GM20431 (cell line): ENCODE measurements at regions not wholly inside any gene's neighbourhood (a gene's known extent, or its start where the extent isn't known, plus 50 kb on each side); places are given as distances from the start of the nearest gene placed in this dataset.
"Not testable (repeated sequence)": the region's sequence is repeated elsewhere in the genome, so short reads cannot be mapped to it uniquely, and the experiment has no call there.

Experiments used
- in situ Hi-C: fragments of 300-500 bp; cut with MseI, MboI; formaldehyde crosslinking; loops from one replicate; pipeline ENCODE4 v1.15.0; 2020; ENCODE audit warnings: low sequenced_read_pairs; ENCODE audit not compliant: unreplicated experiment

DNA sequence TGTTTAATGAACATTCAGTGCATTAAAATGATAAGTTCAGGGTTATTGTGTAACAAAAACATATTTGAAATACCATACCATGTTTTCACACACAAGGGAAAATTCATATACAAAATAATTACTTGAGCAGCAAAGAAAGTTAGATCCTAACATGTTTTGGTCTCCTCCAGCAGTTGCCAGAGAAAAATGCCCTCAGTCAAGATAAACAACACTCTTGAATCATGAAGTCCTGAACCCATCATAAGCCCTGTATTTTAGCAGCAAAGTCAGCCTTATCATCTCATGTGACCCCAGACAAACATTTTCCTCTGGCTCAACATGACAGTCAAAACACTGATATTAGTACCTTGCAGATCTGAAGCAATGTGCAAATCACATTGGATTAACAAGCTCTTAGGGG, 1541.1 kb upstream of the WWC1 start:
- in situ Hi-C loops = no loop called here

DNA sequence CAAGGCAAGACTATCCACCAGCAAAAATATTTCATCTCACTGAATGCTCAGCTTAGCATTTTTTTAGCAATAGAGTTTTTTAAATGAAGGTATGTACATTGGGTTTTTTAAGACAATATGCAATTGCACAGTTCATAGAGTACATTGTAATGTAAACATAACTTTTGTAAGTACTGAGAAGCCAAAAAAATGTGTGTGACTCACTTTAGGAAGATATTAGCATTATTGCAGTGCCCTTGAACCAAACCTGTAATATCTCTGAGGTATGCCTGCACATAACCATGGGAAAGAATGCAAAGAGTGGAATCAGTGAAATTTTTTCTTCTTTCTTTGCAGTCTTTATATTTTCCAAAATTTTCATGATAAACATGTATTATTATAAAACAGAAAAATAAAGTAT, 1533.3 kb upstream of the WWC1 start:
- in situ Hi-C loops = no loop called here

DNA sequence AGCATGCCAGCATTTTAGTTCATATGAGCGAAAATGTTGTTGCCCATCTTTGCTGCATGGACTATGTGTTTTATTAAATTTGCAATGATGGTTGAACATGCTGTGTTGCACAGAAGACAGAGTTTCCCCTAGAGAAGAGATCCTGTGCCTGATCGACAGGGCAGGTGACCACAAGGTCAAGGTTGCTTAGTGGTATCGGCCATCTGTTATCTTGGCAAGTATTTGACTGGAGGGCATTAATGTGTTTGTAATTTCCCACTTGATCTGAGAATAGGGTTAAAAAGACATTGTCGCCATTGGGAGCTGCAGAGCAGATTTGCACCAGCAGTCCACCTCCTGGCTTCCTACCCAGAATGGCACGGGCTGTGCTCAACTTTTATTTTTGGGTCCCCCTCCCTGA, 1523.6 kb upstream of the WWC1 start:
- in situ Hi-C loops = no loop called here

DNA sequence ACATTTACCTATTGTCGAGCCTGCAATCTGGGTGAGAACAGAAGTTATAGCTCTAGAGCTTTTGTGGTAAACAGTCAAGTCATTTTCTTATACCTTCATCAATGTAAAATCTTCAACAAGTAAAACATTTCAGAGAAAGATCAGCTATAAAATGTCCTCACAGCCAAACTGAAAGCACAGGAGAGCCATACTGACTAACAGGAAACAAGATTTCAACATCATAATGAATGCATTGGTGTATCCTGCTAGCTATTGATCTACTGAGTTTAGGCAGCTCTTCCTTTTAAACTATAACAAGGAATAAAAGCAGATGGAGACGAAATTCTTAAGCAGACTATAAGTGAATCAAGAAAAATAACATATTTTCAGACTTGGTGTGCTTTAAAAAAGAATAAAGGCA, 1522.9 kb upstream of the WWC1 start:
- in situ Hi-C loops = no loop called here

DNA sequence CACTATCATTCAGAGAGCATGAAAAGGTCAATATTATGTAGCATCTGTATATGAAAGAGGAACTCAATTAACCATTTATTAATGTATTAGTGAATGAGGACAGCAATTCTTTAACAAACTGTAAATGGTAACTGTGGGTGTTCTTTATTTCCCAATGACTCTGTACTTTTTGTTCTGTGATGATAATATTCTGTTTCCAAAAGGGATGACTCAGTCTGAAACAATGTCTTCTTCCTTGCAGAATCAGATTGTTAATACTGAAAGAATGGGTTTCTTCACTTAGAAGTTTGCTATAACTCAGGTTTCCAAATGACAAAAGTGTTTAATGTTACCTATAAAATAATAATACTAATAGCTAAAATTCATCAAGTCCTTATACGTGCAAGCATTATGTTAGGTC, 1518.7 kb upstream of the WWC1 start:
- in situ Hi-C loops = no loop called here

DNA sequence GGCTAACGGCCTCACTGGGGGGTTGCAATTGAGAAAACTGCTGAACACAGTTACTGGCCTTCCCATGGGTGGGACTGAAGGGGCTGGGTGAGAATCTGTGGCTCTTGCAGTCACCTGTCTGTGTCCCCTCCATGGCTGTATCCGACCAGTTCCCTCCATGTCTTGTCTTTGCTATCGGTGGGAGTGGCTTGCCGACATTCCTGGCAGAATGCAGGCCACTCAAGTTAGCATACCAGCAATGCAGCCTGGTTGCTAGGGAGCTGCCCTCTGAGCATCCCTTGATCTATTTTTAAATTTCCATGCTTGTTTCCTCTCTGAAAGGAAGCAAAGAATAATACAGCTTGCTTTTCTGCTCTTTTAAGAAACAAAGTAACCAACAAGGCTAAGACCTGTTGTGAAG, 1509.7 kb upstream of the WWC1 start:
- in situ Hi-C loops = no loop called here

DNA sequence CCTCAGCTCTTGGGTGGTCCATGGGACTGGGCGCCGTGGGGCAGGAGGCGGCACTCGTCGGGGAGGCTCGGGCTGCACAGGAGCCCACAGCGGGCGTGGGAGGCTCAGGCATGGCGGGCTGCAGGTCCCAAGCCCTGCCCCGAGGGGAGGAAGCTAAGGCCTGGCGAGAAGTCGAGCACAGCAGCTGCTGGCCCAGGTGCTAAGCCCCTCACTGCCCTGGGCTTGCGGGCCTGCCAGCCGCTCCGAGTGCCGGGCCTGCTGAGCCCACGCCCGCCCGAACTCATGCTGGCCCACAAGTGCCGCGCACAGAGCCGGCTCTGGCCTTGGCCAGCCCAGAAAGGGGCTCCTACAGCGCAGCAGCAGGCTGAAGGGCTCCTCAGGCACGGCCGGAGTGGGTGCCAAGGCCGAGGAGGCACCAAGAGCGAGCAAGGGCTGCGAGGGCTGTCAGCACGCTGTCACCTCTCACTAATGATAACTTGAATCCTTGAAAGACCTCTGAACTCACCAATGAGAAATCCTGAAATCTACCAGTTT, 1506.8 kb upstream of the WWC1 start:
- in situ Hi-C loops = no loop called here

DNA sequence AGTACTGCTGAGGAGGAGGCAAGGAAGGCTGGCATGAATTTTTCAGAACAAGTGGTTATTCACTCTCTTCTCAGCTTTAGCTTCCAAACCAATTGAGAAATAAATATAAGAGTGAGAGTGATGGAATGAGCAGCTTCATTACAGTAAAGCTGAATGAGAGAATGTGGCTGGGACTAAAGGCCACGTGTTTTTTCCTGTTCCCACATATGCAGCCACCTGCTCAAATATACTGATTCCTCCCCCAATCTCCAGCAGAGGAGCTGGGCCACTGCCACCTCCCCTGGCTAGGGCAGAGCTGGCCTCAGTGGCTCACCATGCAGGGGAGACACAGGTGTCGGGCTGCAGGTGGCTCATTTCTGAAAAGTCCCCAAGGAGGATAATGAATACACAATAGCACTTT, 1505.3 kb upstream of the WWC1 start:
- in situ Hi-C loops = no loop called here

DNA sequence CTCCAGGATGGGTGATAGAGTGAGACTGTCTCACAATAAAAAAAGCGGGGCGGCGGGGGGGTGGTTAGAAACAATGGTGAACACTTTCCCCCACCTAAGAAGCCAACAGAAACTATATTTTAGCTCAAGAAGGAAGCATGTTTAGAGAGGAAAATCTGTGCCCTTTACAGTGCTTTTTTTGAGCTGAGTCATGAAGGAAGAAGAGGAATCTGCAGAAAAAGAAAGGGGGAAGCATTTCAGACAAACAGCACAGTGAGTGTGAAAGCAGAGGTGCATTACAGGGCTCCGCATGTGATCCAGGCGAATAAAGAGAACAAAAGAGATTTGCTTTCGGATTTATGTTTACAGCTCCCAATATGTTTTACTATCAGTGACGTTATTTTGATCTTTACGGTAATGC, 1504.6 kb upstream of the WWC1 start:
- in situ Hi-C loops = no loop called here

DNA sequence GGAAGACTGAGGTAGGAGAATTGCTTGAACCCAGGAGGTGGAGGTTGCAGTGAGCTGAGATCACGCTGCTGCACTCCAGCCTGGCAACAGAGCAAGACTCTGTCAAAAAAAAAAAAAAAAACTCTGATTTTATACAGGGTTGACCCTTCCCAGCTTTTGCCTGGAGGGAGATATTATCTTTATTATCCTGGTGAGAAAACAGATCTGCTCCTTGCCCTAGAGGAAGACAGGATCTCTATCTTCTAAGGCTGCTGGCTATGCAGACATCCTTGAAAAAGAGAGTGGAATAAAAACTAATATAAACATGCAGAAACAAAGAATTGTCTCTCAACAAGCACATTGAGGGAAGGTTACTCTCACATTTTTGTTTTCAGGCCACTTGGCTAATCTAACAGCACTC, 1503.4 kb upstream of the WWC1 start:
- in situ Hi-C loops = no loop called here

DNA sequence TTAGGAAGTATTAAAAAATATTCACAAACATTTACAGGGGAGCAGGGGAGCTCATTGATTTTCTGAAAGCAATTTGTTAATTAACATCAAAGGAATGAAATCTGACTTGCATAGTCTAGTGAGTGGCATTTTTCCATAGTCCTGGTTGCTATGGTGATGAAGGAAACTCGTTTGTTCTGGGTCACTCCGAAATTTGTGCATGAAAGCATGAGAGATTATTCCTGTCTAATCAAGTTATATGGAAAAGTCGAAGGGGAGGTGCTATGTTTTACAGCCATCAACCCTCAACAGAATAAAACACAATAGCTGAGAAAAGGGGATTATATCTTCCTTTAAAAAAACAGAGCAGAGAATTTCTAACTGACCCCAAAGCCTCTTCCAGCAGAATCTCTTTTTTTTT, 1495.7 kb upstream of the WWC1 start:
- in situ Hi-C loops = no loop called here

DNA sequence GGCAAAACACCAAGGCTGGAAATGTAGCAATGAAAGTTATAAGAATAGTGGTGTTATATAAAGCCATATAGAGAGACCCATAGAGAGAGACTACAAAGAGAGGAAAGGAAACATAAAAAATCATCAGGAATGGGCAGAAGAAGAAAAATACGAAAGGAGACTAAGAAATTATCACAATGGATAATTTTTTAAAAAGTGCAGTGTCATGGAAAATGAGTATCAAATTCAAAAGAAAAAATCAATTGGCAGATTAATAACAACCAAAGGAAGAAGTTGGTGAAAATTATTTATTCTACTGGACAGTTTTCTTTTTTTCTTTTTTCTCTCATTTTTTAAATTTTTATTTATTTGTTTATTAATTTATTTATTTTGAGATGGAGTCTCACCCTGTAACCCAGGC, 1488.4 kb upstream of the WWC1 start:
- in situ Hi-C loops = no loop called here

DNA sequence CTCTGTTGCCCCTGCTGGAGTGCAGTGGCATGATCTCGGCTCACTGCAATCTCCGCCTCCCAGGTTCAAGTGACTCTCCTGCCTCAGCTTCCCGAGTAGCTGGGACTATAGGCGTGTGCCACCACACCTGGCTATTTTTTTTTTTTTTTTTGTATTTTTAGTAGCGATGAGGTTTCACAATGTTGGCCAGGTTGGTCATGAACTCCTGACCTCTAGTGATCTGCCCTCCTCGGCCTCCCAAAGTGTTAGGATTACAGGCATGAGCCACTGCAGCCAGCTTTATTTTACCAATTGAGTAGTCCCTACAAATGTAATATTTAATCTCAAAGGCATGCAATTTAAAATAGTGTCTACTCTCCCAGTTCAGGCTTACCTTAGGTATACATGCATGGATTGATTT, 1487.2 kb upstream of the WWC1 start:
- in situ Hi-C loops = not testable (repeated sequence)

DNA sequence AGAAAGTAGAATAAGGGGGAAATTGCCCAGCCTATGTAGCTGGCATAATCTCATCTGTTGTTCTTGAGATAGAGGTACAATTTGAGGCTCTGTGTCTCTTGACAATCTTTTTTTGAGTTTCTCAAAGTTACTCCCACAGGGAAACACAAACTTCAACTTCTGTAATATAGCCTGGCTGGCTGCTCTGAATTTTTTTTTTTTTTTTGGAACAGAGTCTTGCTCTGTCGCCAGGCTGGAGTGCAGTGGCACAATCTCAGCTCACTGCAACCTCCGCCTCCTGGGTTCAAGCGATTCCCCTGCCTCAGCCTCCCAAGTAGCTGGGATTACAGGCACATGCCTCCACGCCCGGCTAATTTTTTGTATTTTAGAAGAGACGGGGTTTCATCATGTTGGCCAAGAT, 1486.8 kb upstream of the WWC1 start:
- in situ Hi-C loops = not testable (repeated sequence)

DNA sequence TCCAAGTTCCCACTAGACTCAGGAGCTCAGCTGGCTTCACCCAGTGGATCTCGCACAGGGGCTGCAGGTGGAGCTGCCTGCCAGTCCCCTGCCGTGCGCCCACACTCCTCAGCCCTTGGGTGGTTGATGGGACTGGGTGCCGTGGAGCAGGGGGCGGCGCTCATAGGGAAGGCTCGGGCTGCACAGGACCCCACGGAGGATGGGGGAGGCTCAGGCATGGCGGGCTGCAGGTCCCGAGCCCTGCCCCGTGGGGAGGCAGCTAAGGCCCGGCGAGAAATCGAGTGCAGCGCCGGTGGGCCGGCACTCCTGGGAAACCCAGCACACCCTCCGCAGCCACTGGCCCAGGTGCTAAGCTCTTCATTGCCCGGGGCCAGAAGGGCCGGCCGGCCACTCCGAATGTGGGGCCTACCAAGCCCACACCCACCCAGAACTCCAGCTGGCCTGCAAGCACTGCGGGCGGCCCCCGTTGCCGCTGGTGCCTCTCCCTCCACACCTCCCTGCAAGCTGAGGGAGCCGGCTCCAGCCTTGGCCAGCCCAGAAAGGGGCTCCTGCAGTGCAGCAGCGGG, 1481.3 kb upstream of the WWC1 start:
- in situ Hi-C loops = not testable (repeated sequence)

DNA sequence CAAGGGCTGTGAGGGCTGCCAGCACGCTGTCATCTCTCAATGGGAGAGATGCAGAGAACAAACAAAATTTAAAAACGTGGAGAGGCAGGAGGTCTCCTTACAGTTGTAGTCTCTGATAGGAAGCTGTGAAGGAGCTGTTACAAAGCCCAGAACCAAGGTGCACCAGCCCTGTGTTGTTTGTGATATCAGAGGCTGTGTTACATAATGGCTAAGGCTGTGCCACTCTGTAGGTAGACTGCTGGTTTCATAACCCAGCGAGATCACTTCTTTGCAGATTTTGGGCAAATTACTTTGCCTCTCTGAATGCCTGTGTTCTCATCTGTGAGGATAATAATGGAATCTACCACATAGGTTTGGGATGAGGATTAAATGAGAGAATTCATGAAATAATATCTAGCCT, 1480.7 kb upstream of the WWC1 start:
- in situ Hi-C loops = no loop called here

DNA sequence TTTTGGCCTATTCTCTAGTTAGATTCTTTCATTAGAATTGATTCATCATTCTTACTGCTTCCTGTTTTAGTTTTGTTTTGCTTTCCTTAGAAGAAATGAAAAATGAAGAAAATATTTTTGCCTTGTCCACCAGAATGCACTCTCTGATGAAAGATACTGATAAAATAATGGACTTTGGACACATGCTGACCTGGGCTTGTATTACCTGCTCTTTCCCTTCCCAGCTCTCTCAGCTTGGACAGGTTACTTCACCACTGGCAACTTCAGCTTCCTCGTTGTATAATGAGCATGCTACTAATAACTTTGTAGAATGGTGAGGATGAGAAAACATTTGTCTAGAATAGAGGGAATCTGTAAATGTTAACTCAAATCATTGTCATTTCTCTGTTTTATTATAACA, 1468.1 kb upstream of the WWC1 start:
- in situ Hi-C loops = no loop called here

DNA sequence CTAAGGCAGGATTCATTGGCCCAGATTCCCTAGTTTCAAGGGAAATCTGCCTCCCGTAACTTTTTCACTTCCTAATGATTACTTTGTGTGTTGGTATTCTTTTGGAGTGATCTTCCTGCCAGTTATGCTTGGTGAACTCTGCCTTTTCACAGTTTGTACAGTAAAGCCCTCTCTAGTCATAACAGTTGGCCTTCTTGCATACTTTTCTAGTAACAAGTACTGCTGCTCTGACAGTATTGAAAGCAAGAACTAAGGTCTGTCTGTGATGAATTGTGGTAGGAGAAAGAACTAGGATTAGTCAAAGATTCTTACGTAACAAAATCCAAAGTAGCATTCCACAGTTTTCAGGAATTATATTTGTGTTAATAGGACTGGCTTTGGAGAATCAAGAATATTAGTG, 1457.2 kb upstream of the WWC1 start:
- in situ Hi-C loops = no loop called here

DNA sequence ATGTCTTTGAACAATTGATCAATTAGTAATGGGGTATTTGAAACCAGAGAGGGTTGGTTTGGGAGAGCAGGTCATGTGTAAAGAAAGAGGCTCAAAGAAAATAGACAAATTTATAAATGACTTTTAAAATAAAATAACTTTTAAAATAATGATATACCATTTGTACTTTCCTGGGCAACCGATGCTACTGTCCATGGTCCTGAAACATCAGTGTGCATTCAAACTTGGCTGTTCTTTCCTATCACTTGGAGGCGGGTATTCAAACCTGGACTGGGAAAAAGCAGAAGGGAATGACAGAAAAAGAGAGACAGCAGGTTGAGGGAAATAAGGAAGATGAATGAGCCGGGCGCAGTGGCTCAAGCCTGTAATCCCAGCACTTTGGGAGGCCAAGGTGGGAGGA, 1446.4 kb upstream of the WWC1 start:
- in situ Hi-C loops = no loop called here

DNA sequence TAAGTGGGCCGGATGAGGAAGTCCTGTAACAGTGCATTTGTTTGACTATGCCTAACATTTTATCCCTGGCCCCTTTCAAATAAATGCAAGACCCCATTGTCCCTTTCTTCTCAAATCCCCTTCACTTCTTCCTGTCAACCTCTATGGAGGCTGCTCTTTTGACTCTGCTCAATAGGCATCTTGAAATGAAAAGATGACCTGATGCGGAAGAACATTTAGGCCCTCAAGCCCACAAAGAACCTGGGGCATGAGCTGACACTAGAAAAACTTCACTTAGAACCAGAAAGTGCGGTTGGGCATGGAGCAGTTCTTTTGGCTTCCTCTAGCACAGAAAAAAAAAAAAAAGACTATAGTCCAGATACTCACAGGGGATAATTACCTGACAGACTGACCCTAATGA, 1434.7 kb upstream of the WWC1 start:
- in situ Hi-C loops = no loop called here

DNA sequence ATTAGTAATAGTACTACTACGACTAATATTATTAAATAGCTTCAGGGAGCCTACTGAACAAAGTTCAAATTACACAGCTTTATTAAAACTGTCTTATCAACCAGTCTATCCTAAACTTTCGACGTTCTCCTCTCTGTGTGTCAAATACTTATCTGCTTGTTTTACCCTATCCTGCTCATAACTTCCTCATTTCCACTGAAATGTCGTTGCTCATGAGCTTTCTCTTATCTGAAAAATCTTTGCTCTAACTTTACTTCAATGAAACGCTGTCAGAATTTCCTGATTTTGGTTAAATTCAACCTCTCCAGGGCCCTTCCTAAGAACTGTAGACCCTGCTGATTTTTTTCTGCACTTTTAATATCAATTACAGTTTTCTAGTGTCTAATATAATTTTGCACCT, 1431.0 kb upstream of the WWC1 start:
- in situ Hi-C loops = no loop called here

DNA sequence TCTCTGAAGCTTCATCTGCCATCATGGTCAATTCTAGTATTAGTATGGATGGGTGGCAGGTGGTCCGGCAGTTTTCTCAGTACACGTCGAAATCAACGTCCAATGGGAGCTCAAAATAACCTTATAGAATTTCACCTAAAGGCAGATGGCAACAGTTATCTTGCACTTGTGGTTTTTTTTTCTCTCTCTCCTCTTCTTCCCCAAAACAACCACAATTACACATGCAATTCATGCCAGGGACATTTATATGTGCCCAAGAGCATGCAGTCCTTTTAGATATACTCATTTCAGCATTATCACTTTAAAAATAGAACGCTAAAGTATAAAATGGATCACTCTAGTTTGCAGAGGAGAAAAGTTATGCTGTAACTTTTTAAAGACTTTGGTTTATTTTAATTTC, 1428.9 kb upstream of the WWC1 start:
- in situ Hi-C loops = no loop called here

DNA sequence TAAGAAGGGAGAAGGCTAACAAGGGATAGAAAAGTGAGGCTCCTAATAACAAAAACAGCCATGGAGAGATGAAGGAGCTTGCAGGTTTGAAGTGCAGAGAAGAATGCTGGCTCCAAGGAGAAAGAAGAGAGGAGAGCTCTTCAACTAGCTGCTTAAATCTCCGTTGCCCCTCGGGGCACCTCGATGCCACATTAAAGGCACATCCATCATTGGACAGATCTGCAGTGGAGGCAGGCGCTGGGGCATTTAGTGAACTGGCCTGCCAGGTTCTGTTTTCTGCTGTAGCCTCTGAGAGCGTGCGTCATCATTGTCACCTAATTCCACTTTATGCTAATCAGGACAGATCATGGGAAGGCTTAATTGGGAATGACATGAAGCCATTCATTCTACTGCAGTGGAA, 1426.2 kb upstream of the WWC1 start:
- in situ Hi-C loops = no loop called here
